ENCODE measurements at regions not wholly inside any gene's neighbourhood (a gene's known extent, or its start where the extent isn't known, plus 50 kb on each side); places are given as distances from the start of the nearest gene placed in this dataset.

GRCh38 chr1:175841738-175842187 lies 98.4 kb upstream of the TNR start:
- Histone ChIP-seq H3K4me3 (ENCODE audit: extremely low read depth in 1 of 4, insufficient read depth in 2 of 4, low read depth in 3 of 4, low read length in 4 of 4) (no peak overlapping the region), H3K27ac (ENCODE audit: low read depth, low read length) (no peak overlapping the region), H4K91ac (replicated peaks; ENCODE audit: insufficient read length, low read length) (no peak overlapping the region), H2AK5ac (ENCODE audit: low read depth, low read length) (no peak overlapping the region), H3K14ac (ENCODE audit: insufficient read length) (no peak overlapping the region), H3K23ac (ENCODE audit: insufficient read length) (no peak overlapping the region), H3K56ac (replicated peaks; ENCODE audit: insufficient read length, low read depth, low read length) (no peak overlapping the region), H3K36me3 (ENCODE audit: control insufficient read depth in 2 of 4, insufficient read depth in 4 of 4, low read length in 3 of 4) (no peaks in the 10 kb centered on the region), H3K79me1 (ENCODE audit: low read depth, low read length) (no peaks in the 10 kb centered on the region), H3K18ac (ENCODE audit: extremely low read depth, low read length) (peak overlapping the region; percentile 14; the same call in 1 of the 2 replicates), H2BK120ac (replicated peaks; ENCODE audit: low read depth, low read length) (no peak overlapping the region), H3K9ac (replicated peaks in 1 of 4; ENCODE audit: extremely low read depth in 1 of 4, low read depth in 3 of 4, low read length in 3 of 4) (no peak overlapping the region), H4K8ac (ENCODE audit: extremely low read depth, insufficient read depth, low read length) (no peak overlapping the region), H2AFZ (ENCODE audit: low read length) (no peak overlapping the region), H2BK15ac (ENCODE audit: low read length) (no peak overlapping the region), H3K79me2 (ENCODE audit: control insufficient read depth in 1 of 2, insufficient read depth in 2 of 2, low read length in 2 of 2) (no peaks in the 10 kb centered on the region), H3K27me3 (replicated peaks in 1 of 4; ENCODE audit: control insufficient read depth in 3 of 4, extremely low read depth in 1 of 4, insufficient read depth in 3 of 4, low read length in 3 of 4) (no peaks in the 10 kb centered on the region; a peak in 1 of 7 replicates), H3K4ac (replicated peaks; ENCODE audit: insufficient read length, low read depth, low read length) (no peak overlapping the region), H3K9me3 (ENCODE audit: insufficient read depth in 2 of 2, low read depth in 1 of 2, low read length in 1 of 2) (no peaks in the 10 kb centered on the region), H3K23me2 (ENCODE audit: low read depth, low read length) (no peaks in the 10 kb centered on the region), H2BK20ac (ENCODE audit: low read length) (no peak overlapping the region), H3K4me2 (ENCODE audit: insufficient read depth in 1 of 2, low read depth in 2 of 2, low read length in 2 of 2) (no peak overlapping the region; a peak in 1 of 4 replicates), H2BK12ac (ENCODE audit: low read depth, low read length) (no peak overlapping the region), H4K20me1 (replicated peaks in 1 of 2; ENCODE audit: control insufficient read depth in 1 of 2, insufficient read depth in 2 of 2, low read length in 2 of 2) (no peaks in the 10 kb centered on the region), H3K4me1 (replicated peaks in 1 of 4; ENCODE audit: control insufficient read depth in 3 of 4, insufficient read depth in 4 of 4, low read length in 3 of 4) (peaks cover 0 to 10% (median 2%) of the 10 kb centered on the region in 4 experiments; a peak in 2 of 7 replicates), H2BK5ac (ENCODE audit: low read depth, low read length) (no peak overlapping the region), H4K5ac (ENCODE audit: insufficient read length, low read depth, low read length) (no peak overlapping the region)
- ChIA-PET POLR2A (ENCODE audit: partially characterized antibody) (no interaction called here), CTCF (ENCODE audit: partially characterized antibody) (interaction anchor here (0.7 to 1.4 kb wide), 3 partner anchors 9 to 17 kb away, joined by 3 to 6 read pairs (median 4); no protein-coding TSS in a partner anchor)
- WGBS, 2 experiments (ENCODE audit: extremely low coverage in 1 of 2, insufficient coverage in 1 of 2, insufficient read length in 1 of 2, insufficient replicate concordance in 2 of 2, low coverage in 1 of 2, low lambda C conversion rate in 2 of 2, missing lambda C conversion rate in 1 of 2), result 84% methylated on average over 5 of the region's 5 CpGs; no CpG with 5 or more reads in 1 of the 2 experiments
- FAIRE-seq (no peak), DNase-seq (ENCODE audit: low read depth in 1 of 2, low spot score in 2 of 2) (no peak)
- TF ChIP-seq BRCA1 (IDR thresholded peaks at IDR 0.05; ENCODE audit: low read depth, low read length), result no peak
- TF ChIP-seq KDM1A (IDR thresholded peaks at IDR 0.05; ENCODE audit: borderline replicate concordance, low read length), result no peak
- TF ChIP-seq RBBP5 (IDR thresholded peaks at IDR 0.05; ENCODE audit: borderline replicate concordance, low read depth, low read length), result no peak
